ENCODE measurements at regions not wholly inside any gene's neighbourhood (a gene's known extent, or its start where the extent isn't known, plus 50 kb on each side); places are given as distances from the start of the nearest gene placed in this dataset.

GRCh38 chr18:28794459-28795245 is 617.7 kb upstream of the CDH2 start:
- TF ChIP-seq, protein P1, sequence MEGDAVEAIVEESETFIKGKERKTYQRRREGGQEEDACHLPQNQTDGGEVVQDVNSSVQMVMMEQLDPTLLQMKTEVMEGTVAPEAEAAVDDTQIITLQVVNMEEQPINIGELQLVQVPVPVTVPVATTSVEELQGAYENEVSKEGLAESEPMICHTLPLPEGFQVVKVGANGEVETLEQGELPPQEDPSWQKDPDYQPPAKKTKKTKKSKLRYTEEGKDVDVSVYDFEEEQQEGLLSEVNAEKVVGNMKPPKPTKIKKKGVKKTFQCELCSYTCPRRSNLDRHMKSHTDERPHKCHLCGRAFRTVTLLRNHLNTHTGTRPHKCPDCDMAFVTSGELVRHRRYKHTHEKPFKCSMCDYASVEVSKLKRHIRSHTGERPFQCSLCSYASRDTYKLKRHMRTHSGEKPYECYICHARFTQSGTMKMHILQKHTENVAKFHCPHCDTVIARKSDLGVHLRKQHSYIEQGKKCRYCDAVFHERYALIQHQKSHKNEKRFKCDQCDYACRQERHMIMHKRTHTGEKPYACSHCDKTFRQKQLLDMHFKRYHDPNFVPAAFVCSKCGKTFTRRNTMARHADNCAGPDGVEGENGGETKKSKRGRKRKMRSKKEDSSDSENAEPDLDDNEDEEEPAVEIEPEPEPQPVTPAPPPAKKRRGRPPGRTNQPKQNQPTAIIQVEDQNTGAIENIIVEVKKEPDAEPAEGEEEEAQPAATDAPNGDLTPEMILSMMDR (IDR thresholded peaks at IDR 0.05), result no peak

DNA sequence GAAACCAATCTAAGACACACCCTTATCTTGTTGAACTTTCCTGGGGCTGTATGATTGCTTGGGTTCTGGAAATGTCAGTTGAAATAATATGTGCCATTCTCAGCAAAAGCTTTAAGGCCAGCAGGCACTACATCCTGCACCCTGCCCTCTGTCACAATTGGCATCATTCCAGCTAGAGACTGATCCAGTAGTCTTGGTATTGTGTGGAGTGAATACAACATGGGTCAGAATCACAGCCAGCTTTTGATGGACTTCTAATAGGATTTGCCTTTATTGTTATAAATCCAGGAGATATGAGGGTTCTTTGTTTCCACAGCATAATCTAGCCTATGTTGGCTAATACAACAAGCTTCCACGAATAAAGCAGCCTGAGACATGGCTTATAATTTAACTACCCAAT is 617.0 kb upstream of the CDH2 start:
- TF ChIP-seq, protein P1 (IDR thresholded peaks at IDR 0.05), result no peak

GRCh38 chr18:28792404-28793086 is 615.6 kb upstream of the CDH2 start:
- TF ChIP-seq, protein P1 (IDR thresholded peaks at IDR 0.05), result no peak

- TF ChIP-seq, protein P1 (IDR thresholded peaks at IDR 0.05), result no peak
These were observed 614.2 kb upstream of the CDH2 start for GRCh38 chr18:28791101-28791500.

- TF ChIP-seq, protein P1 (IDR thresholded peaks at IDR 0.05), result no peak
These were observed 612.6 kb upstream of the CDH2 start for GRCh38 chr18:28789502-28789901.

- TF ChIP-seq, protein P1 (IDR thresholded peaks at IDR 0.05), result no peak
These were observed 610.0 kb upstream of the CDH2 start for GRCh38 chr18:28786926-28787325.

DNA sequence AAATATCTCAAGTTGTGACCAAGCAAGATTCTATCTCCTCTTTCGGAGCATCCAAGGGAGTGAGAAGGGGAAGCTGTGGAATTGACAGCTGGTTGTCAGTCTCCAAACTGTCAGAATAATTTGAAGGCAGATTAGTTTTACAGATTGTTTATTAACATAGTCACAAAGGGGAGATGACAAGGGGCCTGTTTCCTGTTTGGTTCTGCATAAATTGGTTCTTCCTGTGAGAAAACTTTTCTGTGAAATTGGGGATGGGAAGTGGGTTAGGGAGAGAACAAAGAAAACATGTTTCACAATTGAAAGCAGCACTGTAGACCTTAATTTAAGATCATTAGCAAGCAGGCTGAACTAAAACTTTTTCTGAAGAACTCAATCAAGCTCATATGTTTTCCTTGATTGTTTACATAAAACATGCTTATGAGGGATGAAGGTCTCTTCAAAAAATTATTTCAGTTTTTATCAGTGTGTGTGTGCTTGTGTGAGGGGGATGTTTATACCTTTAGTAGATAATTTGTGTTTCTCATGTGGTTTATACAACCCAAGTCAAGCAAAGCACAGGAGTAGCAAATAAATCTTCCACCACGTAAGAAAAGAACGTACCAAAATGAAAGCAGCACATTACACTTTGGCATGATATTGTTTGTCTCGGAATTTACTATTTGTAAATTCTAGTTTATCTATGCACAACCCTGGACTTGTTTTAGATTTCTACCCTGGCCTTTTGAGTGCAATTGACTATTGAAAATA is 604.9 kb upstream of the CDH2 start:
- TF ChIP-seq, protein P1 (IDR thresholded peaks at IDR 0.05), result no peak
